GM23248 (cell line): ENCODE measurements at regions not wholly inside any gene's neighbourhood (a gene's known extent, or its start where the extent isn't known, plus 50 kb on each side); places are given as distances from the start of the nearest gene placed in this dataset.

Experiments
- EZH2 ChIP-seq: fragments of 200-600 bp; sonication (generic); IDR thresholded peaks from 2 replicates; pipeline ENCODE4 v1.6.1; 2018; ENCODE audit warnings: antibody characterized with exemption, mild to moderate bottlenecking; ENCODE audit not compliant: insufficient read depth, poor library complexity, severe bottlenecking
- EZH2phosphoT487 ChIP-seq: fragments of 200-600 bp; sonication (generic); IDR thresholded peaks from 2 replicates; pipeline ENCODE4 v1.6.1; 2018; ENCODE audit warnings: antibody characterized with exemption, moderate library complexity, mild to moderate bottlenecking, low read depth; ENCODE audit not compliant: insufficient read depth

DNA sequence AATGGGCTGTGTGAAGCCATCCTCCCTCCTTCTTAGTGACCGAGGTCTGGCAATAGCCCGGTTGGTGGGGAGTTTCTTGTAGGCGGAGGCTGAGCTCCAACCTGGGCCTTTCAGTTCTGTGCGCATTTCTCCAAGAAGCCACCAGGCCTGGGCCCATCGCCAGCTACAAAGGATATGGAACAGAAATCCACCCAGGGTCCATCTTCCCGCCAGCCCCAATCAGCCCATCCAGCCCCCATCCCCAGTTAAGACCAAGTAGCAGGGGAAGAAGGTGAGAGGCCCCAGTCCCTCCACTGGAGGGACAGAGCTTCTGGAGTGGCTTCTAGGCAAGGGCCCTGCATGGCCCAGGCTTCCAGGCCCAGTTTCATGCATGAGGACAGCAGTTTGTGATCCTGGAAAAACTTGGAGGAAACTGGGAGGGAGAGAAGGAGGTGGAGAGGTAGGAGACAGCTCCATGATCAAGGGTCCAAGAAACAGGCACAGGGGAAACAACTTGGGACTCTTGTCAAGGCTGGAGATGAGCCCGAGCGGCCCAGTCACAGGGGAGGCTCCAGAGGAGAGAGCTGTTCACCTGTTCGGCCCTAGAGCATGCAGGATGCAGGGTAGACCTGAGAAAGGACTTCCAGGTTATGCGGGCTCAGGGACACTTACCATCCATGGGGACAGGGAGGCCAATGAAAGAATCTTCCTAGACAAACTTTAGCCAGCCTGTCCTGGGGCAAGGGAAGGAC is 261.2 kb downstream of the PTPRU start:
- TF ChIP-seq EZH2, result no peak
- TF ChIP-seq EZH2phosphoT487, result no peak
